Fibroblast of lung (primary cell): ENCODE measurements at regions not wholly inside any gene's neighbourhood (a gene's known extent, or its start where the extent isn't known, plus 50 kb on each side); places are given as distances from the start of the nearest gene placed in this dataset.

ENCODE experiments used
- DNase-seq, 2 donors: peaks; one replicate each; pipeline versions ENCODE4 v3.0.0 to v3.0.0-alpha.2; 2010; ENCODE audit warnings: low read depth in 2 of 2
- H2AFZ ChIP-seq: 2 replicates; pipeline ENCODE4 v1.5.1; 2012; ENCODE audit warnings: low read length, control low read depth, inconsistent platforms
- H3K27ac ChIP-seq: 2 replicates; pipeline ENCODE4 v1.5.1; 2011; ENCODE audit warnings: low read length, control low read depth; ENCODE audit not compliant: insufficient read depth
- H3K27me3 ChIP-seq: 2 replicates; pipeline ENCODE4 v1.5.1; 2011; ENCODE audit warnings: mild to moderate bottlenecking, low read length; ENCODE audit not compliant: control insufficient read depth, insufficient read depth
- H3K36me3 ChIP-seq: 2 replicates; pipeline ENCODE4 v1.5.1; 2011; ENCODE audit warnings: low read length; ENCODE audit not compliant: control insufficient read depth, insufficient read depth
- H3K4me1 ChIP-seq: 2 replicates; pipeline ENCODE4 v1.5.1; 2011; ENCODE audit warnings: low read length; ENCODE audit not compliant: control insufficient read depth, insufficient read depth; ENCODE audit errors: extremely low read depth
- H3K4me2 ChIP-seq: 2 replicates; pipeline ENCODE4 v1.5.1; 2011; ENCODE audit warnings: low read length, control low read depth; ENCODE audit not compliant: insufficient read depth; ENCODE audit errors: extremely low read depth
- H3K4me3 ChIP-seq, 4 experiments: fragments of 200-600 bp in 1 of 4; sonication (generic) in 1 of 4; replicated peaks in 1 of 4; 2 replicates each; pipeline ENCODE4 v1.5.1; 2011 to 2016; ENCODE audit warnings: low read length in 4 of 4, low read depth in 3 of 4, mild to moderate bottlenecking in 3 of 4, control low read depth in 2 of 4, inconsistent platforms in 1 of 4, mixed read lengths in 1 of 4; ENCODE audit not compliant: insufficient read depth in 1 of 4; ENCODE audit errors: control extremely low read depth in 1 of 4
- H3K79me2 ChIP-seq: 2 replicates; pipeline ENCODE4 v1.5.1; 2012; ENCODE audit warnings: mild to moderate bottlenecking, low read length, inconsistent platforms; ENCODE audit not compliant: control insufficient read depth, insufficient read depth
- H3K9ac ChIP-seq: 2 replicates; pipeline ENCODE4 v1.5.1; 2011; ENCODE audit warnings: mild to moderate bottlenecking, low read length, control low read depth; ENCODE audit not compliant: insufficient read depth
- H3K9me3 ChIP-seq: 2 replicates; pipeline ENCODE4 v1.5.1; 2012; ENCODE audit warnings: low read depth, low read length; ENCODE audit not compliant: control insufficient read depth, insufficient read depth
- H4K20me1 ChIP-seq: 2 replicates; pipeline ENCODE4 v1.5.1; 2011; ENCODE audit warnings: low read length; ENCODE audit not compliant: control insufficient read depth, insufficient read depth; ENCODE audit errors: extremely low read depth
- CTCF ChIP-seq, 2 donors: IDR thresholded peaks in 1 of 2; conservative IDR thresholded peaks in 1 of 2; 1 replicate in 1 of 2; 2 replicates in 1 of 2; pipeline ENCODE4 v1.5.1; 2011 to 2012; ENCODE audit warnings: low read length in 2 of 2, control low read depth in 1 of 2, inconsistent platforms in 1 of 2, low read depth in 1 of 2, mild to moderate bottlenecking in 1 of 2
- EZH2 ChIP-seq: IDR thresholded peaks from 2 replicates; pipeline ENCODE4 v1.5.1; 2012; ENCODE audit warnings: low read length, control low read depth, mild to moderate bottlenecking; ENCODE audit errors: missing control alignments

DNA sequence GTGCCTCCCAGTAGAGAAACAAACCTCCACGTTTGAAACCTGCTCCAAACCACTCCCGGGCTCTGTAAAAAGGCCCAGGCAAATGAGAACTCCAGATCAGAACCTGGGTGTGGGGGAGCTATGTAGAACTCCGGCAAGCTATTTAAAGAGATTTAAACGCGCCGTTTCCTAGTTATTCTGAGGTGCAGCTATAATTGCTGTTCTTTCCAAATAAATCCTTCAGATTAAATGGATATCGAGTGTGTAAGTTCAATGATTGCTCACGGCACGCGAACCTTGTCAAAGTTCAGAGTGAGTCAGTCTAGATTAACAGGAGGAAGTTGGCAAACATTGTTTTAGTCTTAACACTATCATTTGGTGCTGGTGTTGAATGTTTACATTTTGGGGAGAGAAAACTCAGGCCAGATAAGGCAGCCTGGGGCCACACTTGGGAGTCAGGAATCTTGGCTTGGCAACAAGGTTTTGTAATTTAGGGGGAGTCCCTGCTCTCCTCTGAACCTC, 92.9 kb upstream of the SALL1 start:
- Histone ChIP-seq H3K27me3 (no peaks in the 10 kb centered on the region), H3K9ac (no peak overlapping the region), H3K4me1 (no peaks in the 10 kb centered on the region), H3K27ac (no peak overlapping the region), H3K4me2 (no peak overlapping the region), H3K9me3 (no peaks in the 10 kb centered on the region), H3K36me3 (no peaks in the 10 kb centered on the region), H3K4me3 (no peak overlapping the region), H3K79me2 (no peaks in the 10 kb centered on the region), H4K20me1 (no peaks in the 10 kb centered on the region), H2AFZ (no peak overlapping the region)
- TF ChIP-seq CTCF (conservative IDR thresholded peaks at IDR 0.05 in 1 of 2, IDR thresholded peaks at IDR 0.05 in 1 of 2; ENCODE audit: low read depth in 1 of 2, low read length in 2 of 2) = no peak
- no peak for TF ChIP-seq EZH2
- DNase-seq = peak in 1 of 2 donors; percentile 56

- no peak overlapping the region for H3K27ac ChIP-seq
- H4K20me1 ChIP-seq = no peaks in the 10 kb centered on the region
- H3K9me3 ChIP-seq = no peaks in the 10 kb centered on the region
- no peak overlapping the region for H2AFZ ChIP-seq
- no peak overlapping the region for H3K4me3 ChIP-seq
- H3K4me2 ChIP-seq = no peak overlapping the region
- TF ChIP-seq CTCF (conservative IDR thresholded peaks at IDR 0.05 in 1 of 2, IDR thresholded peaks at IDR 0.05 in 1 of 2; ENCODE audit: low read depth in 1 of 2, low read length in 2 of 2) (no peak), EZH2 (no peak)
- H3K36me3 ChIP-seq = no peaks in the 10 kb centered on the region
- no peaks in the 10 kb centered on the region for H3K4me1 ChIP-seq
- H3K27me3 ChIP-seq = no peaks in the 10 kb centered on the region
- H3K79me2 ChIP-seq = no peaks in the 10 kb centered on the region
- no peak for DNase-seq
- no peak overlapping the region for H3K9ac ChIP-seq
These were observed 91.4 kb upstream of the SALL1 start for GRCh38 chr16:51242296-51242994.

DNA sequence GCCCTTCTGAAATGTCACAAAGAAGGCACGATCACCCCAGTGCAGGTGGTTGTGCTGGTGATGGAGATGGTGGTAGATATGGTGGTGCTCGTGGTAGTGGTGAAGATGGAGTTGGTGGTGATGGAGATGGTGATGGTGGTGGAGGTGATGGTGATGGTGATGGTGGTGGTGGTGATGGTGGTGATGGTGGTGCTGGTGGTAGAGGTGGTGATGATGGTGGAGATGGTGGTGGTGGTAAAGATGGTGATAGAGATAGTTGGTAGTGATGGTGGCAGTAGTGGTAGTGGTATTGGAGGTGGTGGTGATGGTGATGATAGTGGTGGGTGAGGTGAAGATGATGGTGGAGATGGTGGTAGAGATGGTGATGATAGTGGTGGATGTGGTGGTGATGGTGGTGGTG, 88.1 kb upstream of the SALL1 start:
- Histone ChIP-seq H3K4me1 (no peaks in the 10 kb centered on the region), H3K27me3 (no peaks in the 10 kb centered on the region), H3K27ac (no peak overlapping the region), H2AFZ (no peak overlapping the region), H3K4me2 (no peak overlapping the region), H3K36me3 (no peaks in the 10 kb centered on the region), H4K20me1 (no peaks in the 10 kb centered on the region), H3K79me2 (no peaks in the 10 kb centered on the region), H3K4me3 (no peak overlapping the region), H3K9me3 (no peaks in the 10 kb centered on the region), H3K9ac (no peak overlapping the region)
- no peak for DNase-seq
- TF ChIP-seq EZH2 = no peak
